GM12892 (cell line): ENCODE measurements at regions not wholly inside any gene's neighbourhood (a gene's known extent, or its start where the extent isn't known, plus 50 kb on each side); places are given as distances from the start of the nearest gene placed in this dataset.

ENCODE experiments used
- POLR2A ChIP-seq: IDR thresholded peaks from 2 replicates; pipeline ENCODE4 v1.6.1; 2011; ENCODE audit warnings: low read depth, low read length, control low read depth
- POLR2AphosphoS5 ChIP-seq: IDR thresholded peaks from 2 replicates; pipeline ENCODE4 v1.6.1; 2011; ENCODE audit warnings: low read depth, low read length, control low read depth

- TF ChIP-seq POLR2AphosphoS5 (no peak), POLR2A (no peak)
These were observed 249.8 kb upstream of the UBASH3B start for GRCh38 chr11:122405547-122406341.
